ENCODE measurements at regions not wholly inside any gene's neighbourhood (a gene's known extent, or its start where the extent isn't known, plus 50 kb on each side); places are given as distances from the start of the nearest gene placed in this dataset.

DNA sequence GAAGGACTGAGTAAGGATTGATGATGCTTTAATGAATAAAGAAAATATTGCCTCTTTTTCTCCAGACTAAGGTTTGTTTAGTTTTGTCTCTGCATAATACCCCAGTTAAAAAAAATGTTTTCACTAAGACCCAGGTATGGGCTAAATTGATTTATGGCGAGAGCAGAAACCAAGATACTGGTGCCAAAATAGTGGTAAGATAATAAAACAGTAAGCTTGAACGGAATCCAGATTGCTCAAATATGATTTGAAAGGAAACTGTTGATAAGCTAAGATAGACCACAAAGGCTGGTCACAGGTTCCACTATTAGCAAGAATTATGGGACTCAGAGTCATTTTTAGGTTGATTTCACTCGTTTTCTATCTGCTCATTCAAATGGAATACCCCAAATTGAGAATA, 831.2 kb downstream of the EPHA7 start:
- intact Hi-C loops (cut with micrococcal nuclease), result no loop called here
- Mint-ChIP-seq H3K27ac (no peak overlapping the region), H3K4me1 (ENCODE audit: low read depth) (no peaks in the 10 kb centered on the region), H3K4me3 (ENCODE audit: low read depth) (no peak overlapping the region), H3K9me3 (peaks cover 7% of the 10 kb centered on the region), H3K27me3 (ENCODE audit: low read depth) (no peaks in the 10 kb centered on the region), H3K36me3 (ENCODE audit: low read depth) (no peaks in the 10 kb centered on the region)
- DNase-seq (ENCODE audit: low spot score), result no peak

DNA sequence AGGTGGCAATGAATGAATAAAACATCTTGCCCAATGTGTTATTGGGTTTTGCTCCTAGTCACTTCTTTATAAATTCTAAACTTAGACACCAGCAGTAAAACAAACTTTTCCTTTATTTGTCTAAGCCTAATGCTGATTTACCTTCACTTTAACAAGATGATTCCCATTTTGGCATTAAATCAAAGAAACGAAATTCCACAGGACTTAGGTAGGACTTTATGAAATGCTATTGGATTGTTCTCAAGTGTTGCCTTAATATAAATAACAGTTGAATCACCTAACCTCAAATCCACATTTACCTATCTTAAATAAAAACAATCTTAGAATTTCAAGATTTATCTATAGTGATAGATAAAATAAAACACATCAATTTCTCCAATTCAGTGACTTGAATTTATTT, 831.8 kb downstream of the EPHA7 start:
- no peak for DNase-seq (ENCODE audit: low spot score)
- Mint-ChIP-seq H3K27me3 (ENCODE audit: low read depth) (no peaks in the 10 kb centered on the region), H3K4me3 (ENCODE audit: low read depth) (no peak overlapping the region), H3K27ac (no peak overlapping the region), H3K36me3 (ENCODE audit: low read depth) (no peaks in the 10 kb centered on the region), H3K4me1 (ENCODE audit: low read depth) (no peaks in the 10 kb centered on the region), H3K9me3 (peaks cover 7% of the 10 kb centered on the region)
- intact Hi-C loops (cut with micrococcal nuclease), result no loop called here

- H3K4me3 Mint-ChIP-seq (ENCODE audit: low read depth), result no peak overlapping the region
- no peaks in the 10 kb centered on the region for H3K27me3 Mint-ChIP-seq (ENCODE audit: low read depth)
- no peaks in the 10 kb centered on the region for H3K36me3 Mint-ChIP-seq (ENCODE audit: low read depth)
- no peak overlapping the region for H3K27ac Mint-ChIP-seq
- DNase-seq (ENCODE audit: low spot score), result no peak
- peaks cover 9% of the 10 kb centered on the region for H3K9me3 Mint-ChIP-seq
- intact Hi-C loops (cut with micrococcal nuclease), result no loop called here
- H3K4me1 Mint-ChIP-seq (ENCODE audit: low read depth), result no peaks in the 10 kb centered on the region
Observed at GRCh38 chr6:92586236-92586977, 833.0 kb downstream of the EPHA7 start.

DNA sequence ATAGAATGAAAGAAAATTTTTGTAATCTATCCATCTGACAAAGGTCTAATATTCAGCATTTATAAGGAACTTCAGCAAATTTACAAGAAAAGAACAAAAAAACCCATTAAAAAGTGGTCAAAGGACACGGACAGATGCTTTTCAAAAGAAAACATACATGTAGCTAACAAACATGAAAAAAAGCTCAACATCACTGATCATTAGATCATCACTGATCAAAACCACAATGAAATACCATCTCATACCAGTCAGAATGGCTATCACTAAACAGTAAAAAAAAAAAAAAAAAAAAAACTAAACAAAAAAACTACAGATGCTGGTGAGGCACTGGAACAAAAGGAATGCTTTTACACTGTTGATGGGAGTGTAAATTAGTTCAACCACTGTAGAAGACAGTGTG, 837.1 kb downstream of the EPHA7 start:
- no peak for DNase-seq (ENCODE audit: low spot score)
- no peaks in the 10 kb centered on the region for H3K4me1 Mint-ChIP-seq (ENCODE audit: low read depth)
- peaks cover 33% of the 10 kb centered on the region for H3K9me3 Mint-ChIP-seq
- intact Hi-C loops (cut with micrococcal nuclease), result no loop called here
- no peak overlapping the region for H3K27ac Mint-ChIP-seq
- no peaks in the 10 kb centered on the region for H3K27me3 Mint-ChIP-seq (ENCODE audit: low read depth)
- H3K36me3 Mint-ChIP-seq (ENCODE audit: low read depth), result no peaks in the 10 kb centered on the region
- no peak overlapping the region for H3K4me3 Mint-ChIP-seq (ENCODE audit: low read depth)

DNA sequence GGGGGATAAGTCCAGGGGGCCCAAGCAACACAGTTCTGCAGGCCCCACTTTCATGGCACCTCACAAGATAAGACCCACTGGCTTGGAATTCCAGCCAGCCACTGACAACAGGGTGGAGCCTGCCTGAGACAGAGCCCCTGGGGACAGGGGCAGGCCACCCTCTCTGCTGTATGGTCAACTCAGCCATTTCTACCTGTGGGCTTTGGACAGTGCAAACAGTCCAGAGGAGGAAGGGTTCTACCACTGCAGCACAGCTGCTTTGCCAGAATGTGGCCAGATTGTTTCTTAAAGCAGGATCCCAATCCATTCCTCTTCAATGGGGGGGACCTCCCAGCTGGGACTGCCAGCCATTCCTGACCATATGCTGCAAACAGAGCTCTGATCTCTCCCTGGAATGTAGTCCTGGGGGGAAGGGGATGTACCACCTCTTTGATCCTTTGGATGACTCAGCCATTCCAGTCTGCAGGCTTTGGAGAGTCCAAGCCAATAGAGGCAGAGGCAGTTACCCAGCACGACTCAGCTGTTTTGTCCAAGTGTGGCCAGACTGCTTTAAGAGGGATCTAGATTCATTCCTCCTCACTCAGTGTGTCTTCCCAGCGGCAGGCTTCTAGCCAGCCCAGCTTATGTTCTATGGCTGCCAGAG, 842.2 kb downstream of the EPHA7 start:
- no peak for DNase-seq (ENCODE audit: low spot score)
- Mint-ChIP-seq H3K27me3 (ENCODE audit: low read depth) (no peaks in the 10 kb centered on the region), H3K9me3 (peaks cover 38% of the 10 kb centered on the region), H3K36me3 (ENCODE audit: low read depth) (no peaks in the 10 kb centered on the region), H3K4me3 (ENCODE audit: low read depth) (no peak overlapping the region), H3K27ac (no peak overlapping the region), H3K4me1 (ENCODE audit: low read depth) (no peaks in the 10 kb centered on the region)
- intact Hi-C loops (cut with micrococcal nuclease), result no loop called here

DNA sequence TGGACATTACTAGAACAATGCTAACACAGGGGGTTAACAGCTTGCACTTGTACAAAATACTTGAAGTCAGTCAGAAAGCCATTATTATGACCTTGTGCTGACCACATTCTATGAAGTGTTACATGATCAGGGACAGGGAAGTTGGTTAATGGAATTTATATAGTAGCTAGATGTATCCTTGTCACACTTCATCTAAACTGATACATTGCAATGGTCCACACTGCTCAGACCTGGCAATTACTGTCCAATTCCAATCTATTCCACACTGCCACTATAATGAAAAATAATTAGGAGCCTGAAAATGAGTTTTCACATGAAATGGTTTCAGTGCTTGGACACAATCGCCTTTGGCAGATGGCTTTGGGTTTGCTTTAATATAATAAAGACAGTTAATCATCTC, 850.8 kb downstream of the EPHA7 start:
- H3K27ac Mint-ChIP-seq, result no peak overlapping the region
- no peaks in the 10 kb centered on the region for H3K4me1 Mint-ChIP-seq (ENCODE audit: low read depth)
- no peaks in the 10 kb centered on the region for H3K36me3 Mint-ChIP-seq (ENCODE audit: low read depth)
- intact Hi-C loops (cut with micrococcal nuclease), result no loop called here
- no peak for DNase-seq (ENCODE audit: low spot score)
- peaks cover 9% of the 10 kb centered on the region for H3K9me3 Mint-ChIP-seq
- H3K27me3 Mint-ChIP-seq (ENCODE audit: low read depth), result no peaks in the 10 kb centered on the region
- H3K4me3 Mint-ChIP-seq (ENCODE audit: low read depth), result no peak overlapping the region

GRCh38 chr6:92566632-92567031, 852.7 kb downstream of the EPHA7 start:
- no peak overlapping the region for H3K4me3 Mint-ChIP-seq (ENCODE audit: low read depth)
- DNase-seq (ENCODE audit: low spot score), result no peak
- intact Hi-C loops (cut with micrococcal nuclease), result no loop called here

GRCh38 chr6:92564376-92564775, 855.0 kb downstream of the EPHA7 start:
- no peak for DNase-seq (ENCODE audit: low spot score)
- no peak overlapping the region for H3K4me3 Mint-ChIP-seq (ENCODE audit: low read depth)
- H3K36me3 Mint-ChIP-seq (ENCODE audit: low read depth), result no peaks in the 10 kb centered on the region
- H3K27ac Mint-ChIP-seq, result no peak overlapping the region
- peaks cover 8% of the 10 kb centered on the region for H3K9me3 Mint-ChIP-seq
- H3K27me3 Mint-ChIP-seq (ENCODE audit: low read depth), result no peaks in the 10 kb centered on the region
- intact Hi-C loops (cut with micrococcal nuclease), result no loop called here
- no peaks in the 10 kb centered on the region for H3K4me1 Mint-ChIP-seq (ENCODE audit: low read depth)

More at GRCh38 chr6:92566632-92567031, 852.7 kb downstream of the EPHA7 start:
- Mint-ChIP-seq H3K27ac (no peak overlapping the region), H3K27me3 (ENCODE audit: low read depth) (no peaks in the 10 kb centered on the region), H3K36me3 (ENCODE audit: low read depth) (no peaks in the 10 kb centered on the region), H3K4me1 (ENCODE audit: low read depth) (no peaks in the 10 kb centered on the region), H3K9me3 (peaks cover 8% of the 10 kb centered on the region)

GRCh38 chr6:92559611-92560010, 859.7 kb downstream of the EPHA7 start:
- Mint-ChIP-seq H3K27me3 (ENCODE audit: low read depth) (no peaks in the 10 kb centered on the region), H3K4me1 (ENCODE audit: low read depth) (no peaks in the 10 kb centered on the region), H3K36me3 (ENCODE audit: low read depth) (no peaks in the 10 kb centered on the region), H3K9me3 (peaks cover 7% of the 10 kb centered on the region), H3K4me3 (ENCODE audit: low read depth) (no peak overlapping the region), H3K27ac (no peak overlapping the region)
- DNase-seq (ENCODE audit: low spot score), result no peak
- intact Hi-C loops (cut with micrococcal nuclease), result no loop called here

GRCh38 chr6:92559003-92559402, 860.4 kb downstream of the EPHA7 start:
- no peak overlapping the region for H3K27ac Mint-ChIP-seq
- H3K27me3 Mint-ChIP-seq (ENCODE audit: low read depth), result no peaks in the 10 kb centered on the region
- H3K36me3 Mint-ChIP-seq (ENCODE audit: low read depth), result no peaks in the 10 kb centered on the region
- intact Hi-C loops (cut with micrococcal nuclease), result no loop called here
- H3K9me3 Mint-ChIP-seq, result peaks cover 4% of the 10 kb centered on the region
- H3K4me3 Mint-ChIP-seq (ENCODE audit: low read depth), result no peak overlapping the region
- no peaks in the 10 kb centered on the region for H3K4me1 Mint-ChIP-seq (ENCODE audit: low read depth)
- no peak for DNase-seq (ENCODE audit: low spot score)

DNA sequence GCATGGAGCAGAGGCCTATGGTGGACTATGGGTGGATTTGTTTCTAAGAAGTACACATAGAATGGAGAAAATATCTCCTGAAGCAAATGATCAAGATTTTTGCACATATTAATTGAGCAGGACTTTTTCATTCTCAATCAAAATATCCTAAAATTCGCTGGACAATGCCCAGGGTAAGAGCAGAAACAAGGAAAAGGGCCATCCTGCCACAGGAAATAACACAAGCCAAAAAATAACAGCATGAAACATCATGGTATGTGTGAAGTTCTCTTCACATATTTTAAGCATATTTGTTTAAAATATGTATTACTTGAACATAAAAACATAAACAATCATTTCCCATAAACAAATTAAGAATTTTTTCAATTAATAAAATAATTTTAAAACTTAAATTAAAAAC, 868.9 kb downstream of the EPHA7 start:
- H3K9me3 Mint-ChIP-seq, result peaks cover 4% of the 10 kb centered on the region
- H3K4me1 Mint-ChIP-seq (ENCODE audit: low read depth), result no peaks in the 10 kb centered on the region
- intact Hi-C loops (cut with micrococcal nuclease), result no loop called here
- DNase-seq (ENCODE audit: low spot score), result no peak
- H3K4me3 Mint-ChIP-seq (ENCODE audit: low read depth), result no peak overlapping the region
- no peaks in the 10 kb centered on the region for H3K36me3 Mint-ChIP-seq (ENCODE audit: low read depth)
- H3K27me3 Mint-ChIP-seq (ENCODE audit: low read depth), result no peaks in the 10 kb centered on the region
- H3K27ac Mint-ChIP-seq, result no peak overlapping the region

GRCh38 chr6:92545861-92546260, 873.5 kb downstream of the EPHA7 start:
- no peak for DNase-seq (ENCODE audit: low spot score)
- Mint-ChIP-seq H3K4me1 (ENCODE audit: low read depth) (no peaks in the 10 kb centered on the region), H3K36me3 (ENCODE audit: low read depth) (no peaks in the 10 kb centered on the region), H3K4me3 (ENCODE audit: low read depth) (no peak overlapping the region), H3K9me3 (peaks cover 4% of the 10 kb centered on the region), H3K27ac (no peak overlapping the region), H3K27me3 (ENCODE audit: low read depth) (no peaks in the 10 kb centered on the region)
- intact Hi-C loops (cut with micrococcal nuclease), result no loop called here

DNA sequence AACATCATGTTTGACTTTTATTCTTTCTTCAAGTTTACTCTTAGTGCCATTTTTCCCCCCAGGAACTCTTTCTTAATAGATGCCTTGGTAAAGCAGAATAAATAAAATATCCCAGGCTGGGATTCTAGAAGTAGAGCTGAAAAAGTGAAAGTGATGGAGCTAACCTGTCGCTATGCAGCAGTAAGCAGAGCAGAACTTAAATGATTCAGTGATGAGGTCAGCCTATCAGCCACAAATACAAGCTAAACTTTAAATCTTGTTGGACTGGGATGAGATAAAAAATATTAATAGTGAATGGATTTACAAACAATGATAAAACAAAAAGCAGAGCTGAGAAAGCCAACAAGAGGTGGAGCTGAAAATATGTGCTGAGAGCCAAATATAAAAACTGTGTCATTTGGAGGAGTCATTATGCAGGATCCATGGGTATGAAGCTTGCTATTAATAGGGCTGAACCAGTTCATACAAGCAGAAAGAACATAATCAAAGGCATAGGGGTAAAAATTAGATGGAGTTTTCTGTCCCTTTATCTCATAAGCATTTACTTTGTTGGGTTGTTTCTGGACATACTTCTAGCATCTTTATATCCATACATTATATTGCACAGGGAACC, 877.8 kb downstream of the EPHA7 start:
- intact Hi-C loops (cut with micrococcal nuclease), result no loop called here
- Mint-ChIP-seq H3K27me3 (ENCODE audit: low read depth) (no peaks in the 10 kb centered on the region), H3K27ac (no peak overlapping the region)

More for the DNA sequence above, 877.8 kb downstream of the EPHA7 start:
- Mint-ChIP-seq H3K36me3 (ENCODE audit: low read depth) (no peaks in the 10 kb centered on the region), H3K9me3 (peaks cover 11% of the 10 kb centered on the region), H3K4me1 (ENCODE audit: low read depth) (no peaks in the 10 kb centered on the region), H3K4me3 (ENCODE audit: low read depth) (no peak overlapping the region)
- no peak for DNase-seq (ENCODE audit: low spot score)

Data from activated T-helper 2 cell treated with anti-CD3 and anti-CD28 coated beads, Interferon-gamma antibody, Interleukin-2, Interleukin-4, amounts not matched to agents 10 μg/mL and 5 μg/mL and 100 μg/mL, durations not matched to agents 14 hours and 24 hours and 36 hours (primary cell).